ENCODE measurements at regions not wholly inside any gene's neighbourhood (a gene's known extent, or its start where the extent isn't known, plus 50 kb on each side); places are given as distances from the start of the nearest gene placed in this dataset.

DNA sequence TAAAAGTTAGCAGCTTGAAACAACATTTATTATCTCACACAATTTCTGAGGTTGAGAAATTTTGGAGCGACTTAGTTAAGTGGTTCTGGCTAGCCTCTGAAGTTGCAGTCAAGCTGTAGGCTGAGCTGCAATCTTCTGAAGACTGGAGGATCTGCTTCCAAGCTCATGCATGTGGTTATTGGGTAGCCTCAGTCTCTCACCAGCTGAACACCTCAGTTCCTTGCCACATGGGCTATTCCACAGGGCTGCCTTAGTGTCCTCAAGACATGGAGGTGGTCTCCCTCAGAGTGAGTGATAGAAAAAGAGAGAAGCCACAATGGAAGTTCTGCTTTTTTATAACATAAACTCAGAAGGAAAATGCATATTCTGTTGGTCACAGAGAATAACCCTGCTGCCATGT is 92.0 kb upstream of the CAMK1G start:
- Histone ChIP-seq H3K4me3 (ENCODE audit: low read depth, low read length) (no peak overlapping the region), H3K27ac (ENCODE audit: extremely low read depth, low read depth, low read length) (no peak overlapping the region), H3K36me3 (ENCODE audit: control insufficient read depth in 2 of 2, insufficient read depth in 1 of 2, low read length in 2 of 2) (no peaks in the 10 kb centered on the region), H3K9me3 (ENCODE audit: control insufficient read depth, insufficient read depth, low read depth, low read length) (no peaks in the 10 kb centered on the region; the same call in 1 of the 2 replicates), H3K4me1 (ENCODE audit: control insufficient read depth, insufficient read depth, low read length) (no peaks in the 10 kb centered on the region)
- ChIA-PET POLR2A (no interaction called here), CTCF (interaction anchor here (0.6 to 3.0 kb wide), 8 partner anchors 14 to 288 kb away, joined by 3 to 13 read pairs (median 4); no protein-coding TSS in a partner anchor)
- TF ChIP-seq, protein P1, sequence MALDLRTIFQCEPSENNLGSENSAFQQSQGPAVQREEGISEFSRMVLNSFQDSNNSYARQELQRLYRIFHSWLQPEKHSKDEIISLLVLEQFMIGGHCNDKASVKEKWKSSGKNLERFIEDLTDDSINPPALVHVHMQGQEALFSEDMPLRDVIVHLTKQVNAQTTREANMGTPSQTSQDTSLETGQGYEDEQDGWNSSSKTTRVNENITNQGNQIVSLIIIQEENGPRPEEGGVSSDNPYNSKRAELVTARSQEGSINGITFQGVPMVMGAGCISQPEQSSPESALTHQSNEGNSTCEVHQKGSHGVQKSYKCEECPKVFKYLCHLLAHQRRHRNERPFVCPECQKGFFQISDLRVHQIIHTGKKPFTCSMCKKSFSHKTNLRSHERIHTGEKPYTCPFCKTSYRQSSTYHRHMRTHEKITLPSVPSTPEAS (tag by site-specific recombination; IDR thresholded peaks at IDR 0.05) = no peak
- TF ChIP-seq ZNF23 (tag by site-specific recombination; IDR thresholded peaks at IDR 0.05; ENCODE audit: borderline replicate concordance) (no peak), OVOL3 (tag by site-specific recombination; IDR thresholded peaks at IDR 0.05) (no peak), ZNF248 (tag by site-specific recombination; IDR thresholded peaks at IDR 0.05) (no peak), GLI4 (tag by site-specific recombination; IDR thresholded peaks at IDR 0.05) (no peak), ZNF777 (tag by site-specific recombination; IDR thresholded peaks at IDR 0.05; ENCODE audit: borderline replicate concordance) (no peak), FEZF1 (tag by site-specific recombination; IDR thresholded peaks at IDR 0.05) (no peak), ZNF626 (tag by site-specific recombination; IDR thresholded peaks at IDR 0.05) (no peak), ZNF24 (tag by site-specific recombination; IDR thresholded peaks at IDR 0.05) (no peak), ZNF664 (tag by site-specific recombination; IDR thresholded peaks at IDR 0.05) (no peak)
- TF ChIP-seq, protein P2, sequence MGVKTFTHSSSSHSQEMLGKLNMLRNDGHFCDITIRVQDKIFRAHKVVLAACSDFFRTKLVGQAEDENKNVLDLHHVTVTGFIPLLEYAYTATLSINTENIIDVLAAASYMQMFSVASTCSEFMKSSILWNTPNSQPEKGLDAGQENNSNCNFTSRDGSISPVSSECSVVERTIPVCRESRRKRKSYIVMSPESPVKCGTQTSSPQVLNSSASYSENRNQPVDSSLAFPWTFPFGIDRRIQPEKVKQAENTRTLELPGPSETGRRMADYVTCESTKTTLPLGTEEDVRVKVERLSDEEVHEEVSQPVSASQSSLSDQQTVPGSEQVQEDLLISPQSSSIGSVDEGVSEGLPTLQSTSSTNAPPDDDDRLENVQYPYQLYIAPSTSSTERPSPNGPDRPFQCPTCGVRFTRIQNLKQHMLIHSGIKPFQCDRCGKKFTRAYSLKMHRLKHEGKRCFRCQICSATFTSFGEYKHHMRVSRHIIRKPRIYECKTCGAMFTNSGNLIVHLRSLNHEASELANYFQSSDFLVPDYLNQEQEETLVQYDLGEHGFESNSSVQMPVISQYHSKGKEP (tag by site-specific recombination; IDR thresholded peaks at IDR 0.05) = no peak
- TF ChIP-seq, protein P3, sequence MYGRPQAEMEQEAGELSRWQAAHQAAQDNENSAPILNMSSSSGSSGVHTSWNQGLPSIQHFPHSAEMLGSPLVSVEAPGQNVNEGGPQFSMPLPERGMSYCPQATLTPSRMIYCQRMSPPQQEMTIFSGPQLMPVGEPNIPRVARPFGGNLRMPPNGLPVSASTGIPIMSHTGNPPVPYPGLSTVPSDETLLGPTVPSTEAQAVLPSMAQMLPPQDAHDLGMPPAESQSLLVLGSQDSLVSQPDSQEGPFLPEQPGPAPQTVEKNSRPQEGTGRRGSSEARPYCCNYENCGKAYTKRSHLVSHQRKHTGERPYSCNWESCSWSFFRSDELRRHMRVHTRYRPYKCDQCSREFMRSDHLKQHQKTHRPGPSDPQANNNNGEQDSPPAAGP (tag by site-specific recombination; IDR thresholded peaks at IDR 0.05) = no peak

DNA sequence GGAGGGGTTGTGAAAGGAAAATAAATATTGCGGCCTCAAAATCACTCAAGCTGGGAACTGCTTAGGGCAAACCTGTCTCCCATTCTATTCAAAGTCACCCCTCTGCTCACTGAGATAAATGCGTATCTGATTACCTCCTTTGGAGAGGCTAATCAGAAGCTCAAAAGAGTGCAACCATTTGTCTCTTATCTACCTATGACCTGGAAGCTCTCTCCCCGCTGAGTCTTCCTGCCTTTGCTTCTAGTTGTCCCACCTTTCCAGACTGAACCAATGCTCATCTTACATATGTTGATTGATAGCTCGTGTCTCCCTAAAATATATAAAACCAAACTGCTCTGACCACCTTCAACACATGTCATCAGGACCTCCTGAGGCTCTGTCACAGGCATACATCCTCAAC is 91.6 kb upstream of the CAMK1G start:
- Histone ChIP-seq H3K36me3 (ENCODE audit: control insufficient read depth in 2 of 2, insufficient read depth in 1 of 2, low read length in 2 of 2) (no peaks in the 10 kb centered on the region), H3K4me1 (ENCODE audit: control insufficient read depth, insufficient read depth, low read length) (no peaks in the 10 kb centered on the region), H3K9me3 (ENCODE audit: control insufficient read depth, insufficient read depth, low read depth, low read length) (no peaks in the 10 kb centered on the region; the same call in 1 of the 2 replicates), H3K4me3 (ENCODE audit: low read depth, low read length) (no peak overlapping the region), H3K27ac (ENCODE audit: extremely low read depth, low read depth, low read length) (no peak overlapping the region)
- POLR2A ChIA-PET = no interaction called here
- TF ChIP-seq ZNF391 (tag by site-specific recombination; IDR thresholded peaks at IDR 0.05; ENCODE audit: borderline replicate concordance, low read depth) (no peak), HOXC10 (CRISPR knock-in tag; IDR thresholded peaks at IDR 0.05) (no peak), ZBTB7A (tag by site-specific recombination; IDR thresholded peaks at IDR 0.05; ENCODE audit: low read depth) (no peak), YY2 (tag by site-specific recombination; IDR thresholded peaks at IDR 0.05) (no peak), ZNF23 (tag by site-specific recombination; IDR thresholded peaks at IDR 0.05; ENCODE audit: borderline replicate concordance) (no peak), ZBTB1 (tag by site-specific recombination; IDR thresholded peaks at IDR 0.05) (no peak), ZNF341 (tag by site-specific recombination; IDR thresholded peaks at IDR 0.05; ENCODE audit: low read depth) (no peak), ZNF175 (tag by site-specific recombination; IDR thresholded peaks at IDR 0.05) (no peak)
- TF ChIP-seq, protein P4, sequence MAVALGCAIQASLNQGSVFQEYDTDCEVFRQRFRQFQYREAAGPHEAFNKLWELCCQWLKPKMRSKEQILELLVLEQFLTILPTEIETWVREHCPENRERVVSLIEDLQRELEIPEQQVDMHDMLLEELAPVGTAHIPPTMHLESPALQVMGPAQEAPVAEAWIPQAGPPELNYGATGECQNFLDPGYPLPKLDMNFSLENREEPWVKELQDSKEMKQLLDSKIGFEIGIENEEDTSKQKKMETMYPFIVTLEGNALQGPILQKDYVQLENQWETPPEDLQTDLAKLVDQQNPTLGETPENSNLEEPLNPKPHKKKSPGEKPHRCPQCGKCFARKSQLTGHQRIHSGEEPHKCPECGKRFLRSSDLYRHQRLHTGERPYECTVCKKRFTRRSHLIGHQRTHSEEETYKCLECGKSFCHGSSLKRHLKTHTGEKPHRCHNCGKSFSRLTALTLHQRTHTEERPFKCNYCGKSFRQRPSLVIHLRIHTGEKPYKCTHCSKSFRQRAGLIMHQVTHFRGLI (tag by site-specific recombination; IDR thresholded peaks at IDR 0.05) = no peak
- TF ChIP-seq, protein P5, sequence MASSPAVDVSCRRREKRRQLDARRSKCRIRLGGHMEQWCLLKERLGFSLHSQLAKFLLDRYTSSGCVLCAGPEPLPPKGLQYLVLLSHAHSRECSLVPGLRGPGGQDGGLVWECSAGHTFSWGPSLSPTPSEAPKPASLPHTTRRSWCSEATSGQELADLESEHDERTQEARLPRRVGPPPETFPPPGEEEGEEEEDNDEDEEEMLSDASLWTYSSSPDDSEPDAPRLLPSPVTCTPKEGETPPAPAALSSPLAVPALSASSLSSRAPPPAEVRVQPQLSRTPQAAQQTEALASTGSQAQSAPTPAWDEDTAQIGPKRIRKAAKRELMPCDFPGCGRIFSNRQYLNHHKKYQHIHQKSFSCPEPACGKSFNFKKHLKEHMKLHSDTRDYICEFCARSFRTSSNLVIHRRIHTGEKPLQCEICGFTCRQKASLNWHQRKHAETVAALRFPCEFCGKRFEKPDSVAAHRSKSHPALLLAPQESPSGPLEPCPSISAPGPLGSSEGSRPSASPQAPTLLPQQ (tag by site-specific recombination; IDR thresholded peaks at IDR 0.05) = no peak
- CTCF ChIA-PET = interaction anchor here (1.2 to 3.0 kb wide), 5 partner anchors 13 to 289 kb away, joined by 3 to 13 read pairs (median 5); no protein-coding TSS in a partner anchor
